ENCODE measurements at regions not wholly inside any gene's neighbourhood (a gene's known extent, or its start where the extent isn't known, plus 50 kb on each side); places are given as distances from the start of the nearest gene placed in this dataset.

GRCh38 chr3:21109056-21109455 is 642.0 kb downstream of the ZNF385D start:
- Histone ChIP-seq H3K27me3 (no peaks in the 10 kb centered on the region), H3K9me3 (no peaks in the 10 kb centered on the region), H3K4me3 (no peak overlapping the region), H3K4me1 (no peaks in the 10 kb centered on the region), H3K27ac (no peak overlapping the region), H3K36me3 (no peaks in the 10 kb centered on the region)
- DNase-seq (ENCODE audit: low spot score in 2 of 2), result no peak
- intact Hi-C loops (cut with DNase I), result no loop called here
- TF ChIP-seq CTCF (IDR thresholded peaks at IDR 0.05), result no peak

DNA sequence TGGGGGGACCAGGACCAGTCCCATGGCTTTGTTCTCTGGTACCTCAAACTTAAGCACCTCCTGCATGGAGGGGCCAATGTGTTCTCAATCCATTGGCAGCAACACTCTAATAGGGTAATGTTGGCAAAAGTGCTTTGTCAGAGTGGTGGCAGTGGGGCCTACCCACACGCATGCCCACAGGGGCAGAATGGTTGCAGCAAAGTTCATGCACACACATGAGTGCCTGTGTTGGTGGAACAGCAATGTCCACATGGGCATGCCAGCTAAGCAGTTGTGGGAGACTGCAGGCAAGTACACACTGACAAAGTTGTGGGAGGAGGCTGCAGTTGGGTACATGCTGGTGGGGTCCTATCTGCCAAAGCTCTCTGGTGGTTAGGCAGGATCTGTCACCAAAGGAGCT is 645.2 kb downstream of the ZNF385D start:
- TF ChIP-seq CTCF (IDR thresholded peaks at IDR 0.05), result no peak
- Histone ChIP-seq H3K36me3 (no peaks in the 10 kb centered on the region), H3K9me3 (peaks cover 0 to 8% of the 10 kb centered on the region in 2 donors), H3K4me1 (no peaks in the 10 kb centered on the region), H3K27ac (no peak overlapping the region), H3K27me3 (no peaks in the 10 kb centered on the region), H3K4me3 (no peak overlapping the region)
- intact Hi-C loops (cut with DNase I), result no loop called here
- DNase-seq (ENCODE audit: low spot score in 2 of 2), result no peak

DNA sequence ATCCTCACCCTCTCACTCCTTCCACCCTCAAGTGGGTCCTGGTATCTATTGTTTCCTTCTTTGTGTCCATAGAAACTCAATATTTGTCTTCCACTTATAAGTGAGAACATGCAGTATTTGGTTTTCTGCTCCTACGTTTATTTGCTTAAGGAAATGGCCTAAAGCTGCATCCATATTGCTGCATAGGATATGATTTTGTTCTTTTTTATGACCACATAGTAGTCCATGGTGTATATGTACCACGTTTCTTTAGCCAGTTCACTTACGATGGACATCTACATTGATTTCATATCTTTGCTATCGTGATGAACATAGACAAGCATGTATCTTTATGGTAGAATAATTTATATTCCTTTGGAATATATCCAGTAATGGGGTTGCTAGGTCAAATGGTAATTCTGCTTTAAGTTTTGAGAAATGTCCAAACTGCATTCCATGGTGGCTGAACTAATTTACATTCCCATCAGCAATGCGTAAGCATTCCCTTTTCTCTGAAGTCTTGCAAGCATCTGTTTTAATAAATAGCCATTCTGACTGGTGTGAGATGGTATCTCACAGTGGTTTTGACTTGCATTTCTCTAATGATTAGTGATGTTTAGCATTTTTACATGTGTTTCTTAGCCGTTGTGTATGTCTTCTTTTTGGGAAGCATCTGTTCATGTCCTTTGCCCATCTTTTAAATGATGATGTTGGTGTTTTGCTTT is 650.2 kb downstream of the ZNF385D start:
- no peak for DNase-seq (ENCODE audit: low spot score in 2 of 2)
- Histone ChIP-seq H3K4me1 (no peaks in the 10 kb centered on the region), H3K27ac (no peak overlapping the region), H3K9me3 (peaks cover 0 to 8% of the 10 kb centered on the region in 2 donors), H3K4me3 (no peak overlapping the region), H3K27me3 (no peaks in the 10 kb centered on the region), H3K36me3 (no peaks in the 10 kb centered on the region)
- intact Hi-C loops (cut with DNase I), result no loop called here
- TF ChIP-seq CTCF (IDR thresholded peaks at IDR 0.05), result no peak

DNA sequence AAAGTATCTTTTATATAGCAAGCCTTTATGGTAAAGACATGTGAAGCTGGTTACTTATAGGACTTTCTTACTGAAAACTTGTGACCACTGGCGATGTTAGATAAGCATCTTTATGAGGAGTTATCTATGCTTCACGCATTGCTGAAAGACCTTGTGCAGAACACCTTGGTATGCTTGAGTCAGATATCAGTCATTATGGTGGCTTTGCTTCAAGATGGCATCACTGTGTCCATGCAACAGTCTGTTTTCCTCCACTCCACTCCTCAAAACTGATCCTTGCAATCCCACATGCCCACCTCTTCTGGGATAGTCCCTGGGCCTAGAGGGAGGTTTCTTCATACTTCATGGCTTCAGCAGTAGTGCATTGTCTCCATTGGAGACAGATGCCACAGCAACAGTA is 656.3 kb downstream of the ZNF385D start:
- H3K4me1 ChIP-seq, result no peaks in the 10 kb centered on the region
- H3K9me3 ChIP-seq, result no peaks in the 10 kb centered on the region
- H3K4me3 ChIP-seq, result no peak overlapping the region
- TF ChIP-seq CTCF (IDR thresholded peaks at IDR 0.05), result no peak
- H3K36me3 ChIP-seq, result no peaks in the 10 kb centered on the region
- no peaks in the 10 kb centered on the region for H3K27me3 ChIP-seq
- no peak overlapping the region for H3K27ac ChIP-seq
- DNase-seq (ENCODE audit: low spot score in 2 of 2), result no peak
- intact Hi-C loops (cut with DNase I), result no loop called here

DNA sequence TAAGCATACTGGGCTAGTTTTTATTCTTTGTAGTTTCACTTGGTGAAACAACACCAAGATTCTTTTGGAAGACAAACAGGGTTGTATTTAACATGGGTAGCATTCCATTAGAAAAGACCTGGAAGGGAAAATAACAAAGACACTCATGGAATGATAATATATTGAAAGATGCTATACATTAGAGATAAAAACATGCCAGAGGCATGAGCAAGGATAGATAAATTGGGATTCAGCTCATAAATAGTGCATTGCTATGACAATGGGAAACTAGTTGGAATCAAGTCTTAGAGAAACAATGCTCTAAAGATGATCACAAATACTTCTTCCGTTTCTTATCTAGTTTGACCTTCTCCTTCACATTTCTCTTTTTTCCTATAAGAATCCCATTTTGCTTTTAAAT is 677.4 kb downstream of the ZNF385D start:
- intact Hi-C loops (cut with DNase I), result no loop called here
- Histone ChIP-seq H3K4me3 (no peak overlapping the region), H3K4me1 (no peaks in the 10 kb centered on the region), H3K27ac (no peak overlapping the region), H3K36me3 (no peaks in the 10 kb centered on the region), H3K9me3 (no peaks in the 10 kb centered on the region), H3K27me3 (no peaks in the 10 kb centered on the region)
- DNase-seq (ENCODE audit: low spot score in 2 of 2), result no peak
- no peak for TF ChIP-seq CTCF (IDR thresholded peaks at IDR 0.05)

Measured in ascending aorta (tissue), 2 donors.